ENCODE measurements at regions not wholly inside any gene's neighbourhood (a gene's known extent, or its start where the extent isn't known, plus 50 kb on each side); places are given as distances from the start of the nearest gene placed in this dataset.

- H3K27ac Mint-ChIP-seq: no peak overlapping the region
- ATAC-seq (ENCODE audit: poor library complexity) (no peak), DNase-seq (no peak)
- H3K9me3 Mint-ChIP-seq: no peaks in the 10 kb centered on the region
- H3K4me3 ChIP-seq (ENCODE audit: low read length): no peak overlapping the region
- H3K9me3 ChIP-seq (ENCODE audit: control insufficient read depth in 1 of 2, insufficient read depth in 1 of 2, low read length in 2 of 2): no peaks in the 10 kb centered on the region
- ChIA-PET CTCF (interaction anchor here (1.3 kb wide), 1 partner anchor 10 kb away, joined by 4 read pairs; no protein-coding TSS in a partner anchor), POLR2A (no interaction called here)
- H3K27ac ChIP-seq (ENCODE audit: low read depth in 1 of 2, low read length in 2 of 2): no peak overlapping the region
- no peaks in the 10 kb centered on the region for H3K27me3 Mint-ChIP-seq
- H3K4me1 Mint-ChIP-seq (ENCODE audit: low read depth): no peaks in the 10 kb centered on the region
- no peaks in the 10 kb centered on the region for H3K36me3 ChIP-seq (ENCODE audit: insufficient read depth, low read length)
- no peak overlapping the region for H3K4me3 Mint-ChIP-seq
- intact Hi-C loops (cut with DNase I, micrococcal nuclease): no loop called here
- no peaks in the 10 kb centered on the region for H3K4me1 ChIP-seq (ENCODE audit: insufficient read depth, low read length)
- no peaks in the 10 kb centered on the region for H3K36me3 Mint-ChIP-seq (ENCODE audit: low read depth)
- H3K27me3 ChIP-seq (ENCODE audit: control insufficient read depth in 1 of 2, insufficient read depth in 2 of 2, low read length in 2 of 2): no peaks in the 10 kb centered on the region
- no peak for TF ChIP-seq CTCF (IDR thresholded peaks at IDR 0.05)
Observed at GRCh38 chr18:11512096-11513025, 97.0 kb upstream of the SLC35G4 start.

GRCh38 chr18:11511434-11512095 lies 97.8 kb upstream of the SLC35G4 start:
- ATAC-seq (ENCODE audit: poor library complexity) (no peak), DNase-seq (peak in 1 of 14 experiments; percentile 3)
- no peaks in the 10 kb centered on the region for H3K4me1 Mint-ChIP-seq (ENCODE audit: low read depth)
- H3K9me3 Mint-ChIP-seq: no peaks in the 10 kb centered on the region
- no peak overlapping the region for H3K4me3 Mint-ChIP-seq
- no peak for TF ChIP-seq CTCF (IDR thresholded peaks at IDR 0.05)
- no peaks in the 10 kb centered on the region for H3K36me3 Mint-ChIP-seq (ENCODE audit: low read depth)
- no peaks in the 10 kb centered on the region for H3K27me3 Mint-ChIP-seq
- intact Hi-C loops (cut with DNase I, micrococcal nuclease): no loop called here
- no peak overlapping the region for H3K27ac Mint-ChIP-seq
- Histone ChIP-seq H3K9me3 (ENCODE audit: control insufficient read depth in 1 of 2, insufficient read depth in 1 of 2, low read length in 2 of 2) (no peaks in the 10 kb centered on the region), H3K4me1 (ENCODE audit: insufficient read depth, low read length) (no peaks in the 10 kb centered on the region), H3K36me3 (ENCODE audit: insufficient read depth, low read length) (no peaks in the 10 kb centered on the region), H3K27me3 (ENCODE audit: control insufficient read depth in 1 of 2, insufficient read depth in 2 of 2, low read length in 2 of 2) (no peaks in the 10 kb centered on the region), H3K27ac (ENCODE audit: low read depth in 1 of 2, low read length in 2 of 2) (no peak overlapping the region), H3K4me3 (ENCODE audit: low read length) (no peak overlapping the region)
- ChIA-PET CTCF (interaction anchor here (1.3 kb wide), 1 partner anchor 10 kb away, joined by 4 read pairs; no protein-coding TSS in a partner anchor), POLR2A (no interaction called here)

GRCh38 chr18:11506856-11507255 lies 102.5 kb upstream of the SLC35G4 start:
- ChIA-PET POLR2A (no interaction called here), CTCF (no interaction called here)
- Histone ChIP-seq H3K27ac (ENCODE audit: low read depth in 1 of 2, low read length in 2 of 2) (no peak overlapping the region), H3K4me3 (ENCODE audit: low read length) (no peak overlapping the region), H3K9me3 (ENCODE audit: control insufficient read depth in 1 of 2, insufficient read depth in 1 of 2, low read length in 2 of 2) (no peaks in the 10 kb centered on the region), H3K36me3 (ENCODE audit: insufficient read depth, low read length) (no peaks in the 10 kb centered on the region), H3K4me1 (ENCODE audit: insufficient read depth, low read length) (no peaks in the 10 kb centered on the region), H3K27me3 (ENCODE audit: control insufficient read depth in 1 of 2, insufficient read depth in 2 of 2, low read length in 2 of 2) (no peaks in the 10 kb centered on the region)
- H3K27me3 Mint-ChIP-seq: no peaks in the 10 kb centered on the region
- intact Hi-C loops (cut with DNase I, micrococcal nuclease): no loop called here
- no peak overlapping the region for H3K4me3 Mint-ChIP-seq
- DNase-seq: no peak
- H3K27ac Mint-ChIP-seq: no peak overlapping the region
- H3K9me3 Mint-ChIP-seq: no peaks in the 10 kb centered on the region
- no peak for TF ChIP-seq CTCF (IDR thresholded peaks at IDR 0.05)
- no peaks in the 10 kb centered on the region for H3K4me1 Mint-ChIP-seq (ENCODE audit: low read depth)
- no peaks in the 10 kb centered on the region for H3K36me3 Mint-ChIP-seq (ENCODE audit: low read depth)
- ATAC-seq (ENCODE audit: poor library complexity): no peak
